NT2/D1 (cell line): ENCODE measurements at regions not wholly inside any gene's neighbourhood (a gene's known extent, or its start where the extent isn't known, plus 50 kb on each side); places are given as distances from the start of the nearest gene placed in this dataset.
"Not testable (repeated sequence)": the region's sequence is repeated elsewhere in the genome, so short reads cannot be mapped to it uniquely, and the experiment has no call there.

Experiments
- DNase-seq: peaks from one replicate; pipeline ENCODE4 v3.0.0-alpha.2; 2011; ENCODE audit warnings: low read depth, low spot score
- H3K27me3 ChIP-seq: 2 replicates; pipeline ENCODE4 v1.6.0; 2011; ENCODE audit warnings: mild to moderate bottlenecking; ENCODE audit not compliant: insufficient read length, insufficient read depth
- H3K36me3 ChIP-seq: 2 replicates; pipeline ENCODE4 v1.6.1; 2011; ENCODE audit warnings: mild to moderate bottlenecking, low read length, mixed read lengths; ENCODE audit not compliant: insufficient read depth, insufficient read length
- H3K4me1 ChIP-seq: 2 replicates; pipeline ENCODE4 v1.5.1; 2011; ENCODE audit not compliant: insufficient read depth, insufficient read length
- H3K4me3 ChIP-seq: 2 replicates; pipeline ENCODE4 v1.5.1; 2011; ENCODE audit warnings: low read depth; ENCODE audit not compliant: insufficient read length
- H3K9ac ChIP-seq: 2 replicates; pipeline ENCODE4 v1.6.0; 2011; ENCODE audit warnings: low read depth; ENCODE audit not compliant: insufficient read length
- H3K9me3 ChIP-seq: 2 replicates; pipeline ENCODE4 v1.5.1; 2011; ENCODE audit warnings: mild to moderate bottlenecking, low read length; ENCODE audit not compliant: insufficient read depth
- SUZ12 ChIP-seq: IDR thresholded peaks from 2 replicates; pipeline ENCODE4 v1.6.1; 2011; ENCODE audit not compliant: insufficient read length, insufficient read depth; ENCODE audit errors: extremely low read depth
- YY1 ChIP-seq: IDR thresholded peaks from 2 replicates; pipeline ENCODE4 v1.6.1; 2011; ENCODE audit not compliant: insufficient read length, insufficient read depth
- ZNF274 ChIP-seq: IDR thresholded peaks from 2 replicates; pipeline ENCODE4 v1.6.1; 2011; ENCODE audit warnings: mild to moderate bottlenecking, low read depth, low read length

- no peaks in the 10 kb centered on the region for H3K4me1 ChIP-seq
- no peaks in the 10 kb centered on the region for H3K27me3 ChIP-seq
- TF ChIP-seq YY1 (no peak), ZNF274 (no peak), SUZ12 (no peak)
- H3K4me3 ChIP-seq, result no peak overlapping the region
- H3K9ac ChIP-seq, result no peak overlapping the region
- H3K36me3 ChIP-seq, result no peaks in the 10 kb centered on the region
- H3K9me3 ChIP-seq, result no peaks in the 10 kb centered on the region
- DNase-seq, result no peak
Observed at GRCh38 chr6:81933608-81934051, 181.1 kb upstream of the TENT5A start.

- TF ChIP-seq SUZ12 (no peak), YY1 (no peak), ZNF274 (no peak)
- Histone ChIP-seq H3K9me3 (no peaks in the 10 kb centered on the region), H3K4me1 (no peaks in the 10 kb centered on the region)
Observed at GRCh38 chr6:81933089-81933488, 180.6 kb upstream of the TENT5A start.

DNA sequence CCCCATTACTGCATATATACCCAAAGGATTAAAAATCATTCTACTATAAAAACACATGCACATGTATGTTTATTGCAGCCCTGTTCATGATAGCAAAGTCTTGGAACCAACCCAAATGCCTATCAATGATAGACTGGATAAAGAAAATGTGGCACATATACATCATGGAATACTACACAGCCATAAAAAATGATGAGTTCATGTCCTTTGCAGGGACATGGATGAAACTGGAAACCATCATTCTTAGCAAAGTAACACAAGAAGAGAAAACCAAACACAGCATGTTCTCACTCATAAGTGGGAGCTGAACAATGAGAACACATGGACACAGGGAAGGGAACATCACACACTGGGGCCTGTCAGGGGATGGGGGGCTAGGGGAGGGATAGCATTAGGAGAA is 180.0 kb upstream of the TENT5A start:
- DNase-seq, H3K9me3 ChIP-seq, H3K4me3 ChIP-seq, H3K9ac ChIP-seq, H3K36me3 ChIP-seq, H3K4me1 ChIP-seq, H3K27me3 ChIP-seq: not testable (repeated sequence)

More at GRCh38 chr6:81933089-81933488, 180.6 kb upstream of the TENT5A start:
- Histone ChIP-seq H3K4me3 (no peak overlapping the region), H3K36me3 (no peaks in the 10 kb centered on the region), H3K9ac (no peak overlapping the region), H3K27me3 (no peaks in the 10 kb centered on the region)
- DNase-seq, result no peak

GRCh38 chr6:81929828-81930227 is 177.3 kb upstream of the TENT5A start:
- TF ChIP-seq SUZ12 (no peak), ZNF274 (no peak), YY1 (no peak)
- no peaks in the 10 kb centered on the region for H3K27me3 ChIP-seq
- no peaks in the 10 kb centered on the region for H3K9me3 ChIP-seq
- H3K9ac ChIP-seq, result no peak overlapping the region
- no peaks in the 10 kb centered on the region for H3K36me3 ChIP-seq
- no peak for DNase-seq
- no peak overlapping the region for H3K4me3 ChIP-seq
- no peaks in the 10 kb centered on the region for H3K4me1 ChIP-seq

- no peaks in the 10 kb centered on the region for H3K9me3 ChIP-seq
- no peak for DNase-seq
- no peaks in the 10 kb centered on the region for H3K4me1 ChIP-seq
- H3K4me3 ChIP-seq, result no peak overlapping the region
- TF ChIP-seq YY1, result no peak
- TF ChIP-seq ZNF274, result no peak
- TF ChIP-seq SUZ12, result no peak
- no peaks in the 10 kb centered on the region for H3K36me3 ChIP-seq
- no peak overlapping the region for H3K9ac ChIP-seq
- no peaks in the 10 kb centered on the region for H3K27me3 ChIP-seq
Observed at GRCh38 chr6:81925201-81925600, 172.7 kb upstream of the TENT5A start.

GRCh38 chr6:81909981-81910900 is 157.8 kb upstream of the TENT5A start:
- Histone ChIP-seq H3K9ac (no peak overlapping the region), H3K9me3 (no peaks in the 10 kb centered on the region), H3K27me3 (no peaks in the 10 kb centered on the region), H3K4me3 (no peak overlapping the region), H3K36me3 (no peaks in the 10 kb centered on the region), H3K4me1 (no peaks in the 10 kb centered on the region)
- TF ChIP-seq ZNF274 (no peak), SUZ12 (no peak), YY1 (no peak)
- DNase-seq, result no peak

GRCh38 chr6:81909162-81909561 is 156.7 kb upstream of the TENT5A start:
- Histone ChIP-seq H3K36me3 (no peaks in the 10 kb centered on the region), H3K27me3 (no peaks in the 10 kb centered on the region), H3K9me3 (no peaks in the 10 kb centered on the region), H3K4me3 (no peak overlapping the region), H3K4me1 (no peaks in the 10 kb centered on the region), H3K9ac (no peak overlapping the region)
- TF ChIP-seq YY1 (no peak), SUZ12 (no peak), ZNF274 (no peak)
- no peak for DNase-seq

- DNase-seq, result no peak
- TF ChIP-seq YY1, result no peak
- TF ChIP-seq ZNF274, result no peak
- TF ChIP-seq SUZ12, result no peak
- no peaks in the 10 kb centered on the region for H3K36me3 ChIP-seq
- H3K4me1 ChIP-seq, result no peaks in the 10 kb centered on the region
- no peaks in the 10 kb centered on the region for H3K27me3 ChIP-seq
- no peak overlapping the region for H3K4me3 ChIP-seq
- H3K9ac ChIP-seq, result no peak overlapping the region
- H3K9me3 ChIP-seq, result no peaks in the 10 kb centered on the region
Observed at GRCh38 chr6:81906709-81907204, 154.3 kb upstream of the TENT5A start.
